Ishikawa (cell line): ENCODE measurements at regions not wholly inside any gene's neighbourhood (a gene's known extent, or its start where the extent isn't known, plus 50 kb on each side); places are given as distances from the start of the nearest gene placed in this dataset.

ENCODE experiments used
- CEBPB ChIP-seq: IDR thresholded peaks from 2 replicates; pipeline ENCODE4 v1.6.1; 2012
- CREB1 ChIP-seq: IDR thresholded peaks from 2 replicates; pipeline ENCODE4 v1.6.1; 2012; ENCODE audit warnings: low read depth
- EGR1 ChIP-seq: IDR thresholded peaks from 2 replicates; pipeline ENCODE4 v1.6.1; 2012
- EP300 ChIP-seq: IDR thresholded peaks from 2 replicates; pipeline ENCODE4 v1.6.1; 2012; ENCODE audit warnings: borderline replicate concordance
- NFIC ChIP-seq: IDR thresholded peaks from 2 replicates; pipeline ENCODE4 v1.6.1; 2012
- RAD21 ChIP-seq: IDR thresholded peaks from 2 replicates; pipeline ENCODE4 v1.6.1; 2012; ENCODE audit warnings: low read depth
- TEAD4 ChIP-seq: IDR thresholded peaks from 2 replicates; pipeline ENCODE4 v1.6.1; 2012
- ZBTB7A ChIP-seq: IDR thresholded peaks from 2 replicates; pipeline ENCODE4 v1.6.1; 2012; ENCODE audit warnings: low read depth
- TF ChIP-seq, protein P1 (sequence below): IDR thresholded peaks from 2 replicates; pipeline ENCODE4 v1.6.1; 2012
- TF ChIP-seq, protein P2 (sequence below): IDR thresholded peaks from 2 replicates; pipeline ENCODE4 v1.6.1; 2012; ENCODE audit warnings: low read depth, mild to moderate bottlenecking

DNA sequence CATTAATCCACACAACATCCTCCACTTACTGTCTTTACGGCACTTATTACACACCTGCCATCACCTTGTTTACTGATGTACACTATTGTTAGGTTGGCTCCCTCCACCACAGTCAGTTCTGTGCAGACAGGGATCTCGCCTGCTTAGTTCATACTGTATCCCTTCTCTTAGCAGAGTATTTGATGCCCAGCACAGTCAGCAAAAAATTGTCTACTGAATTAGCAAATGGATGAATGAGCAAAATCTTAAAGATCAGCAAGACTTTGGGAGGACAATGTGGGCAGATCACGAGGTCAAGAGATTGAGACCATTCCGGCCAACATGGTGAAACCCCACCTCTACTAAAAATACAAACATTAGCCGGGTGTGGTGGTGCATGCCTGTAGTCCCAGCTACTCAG is 109.8 kb upstream of the ATXN1 start:
- TF ChIP-seq, protein P1, sequence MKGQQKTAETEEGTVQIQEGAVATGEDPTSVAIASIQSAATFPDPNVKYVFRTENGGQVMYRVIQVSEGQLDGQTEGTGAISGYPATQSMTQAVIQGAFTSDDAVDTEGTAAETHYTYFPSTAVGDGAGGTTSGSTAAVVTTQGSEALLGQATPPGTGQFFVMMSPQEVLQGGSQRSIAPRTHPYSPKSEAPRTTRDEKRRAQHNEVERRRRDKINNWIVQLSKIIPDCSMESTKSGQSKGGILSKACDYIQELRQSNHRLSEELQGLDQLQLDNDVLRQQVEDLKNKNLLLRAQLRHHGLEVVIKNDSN = no peak
- no peak for TF ChIP-seq TEAD4
- TF ChIP-seq NFIC = no peak
- TF ChIP-seq, protein P2, sequence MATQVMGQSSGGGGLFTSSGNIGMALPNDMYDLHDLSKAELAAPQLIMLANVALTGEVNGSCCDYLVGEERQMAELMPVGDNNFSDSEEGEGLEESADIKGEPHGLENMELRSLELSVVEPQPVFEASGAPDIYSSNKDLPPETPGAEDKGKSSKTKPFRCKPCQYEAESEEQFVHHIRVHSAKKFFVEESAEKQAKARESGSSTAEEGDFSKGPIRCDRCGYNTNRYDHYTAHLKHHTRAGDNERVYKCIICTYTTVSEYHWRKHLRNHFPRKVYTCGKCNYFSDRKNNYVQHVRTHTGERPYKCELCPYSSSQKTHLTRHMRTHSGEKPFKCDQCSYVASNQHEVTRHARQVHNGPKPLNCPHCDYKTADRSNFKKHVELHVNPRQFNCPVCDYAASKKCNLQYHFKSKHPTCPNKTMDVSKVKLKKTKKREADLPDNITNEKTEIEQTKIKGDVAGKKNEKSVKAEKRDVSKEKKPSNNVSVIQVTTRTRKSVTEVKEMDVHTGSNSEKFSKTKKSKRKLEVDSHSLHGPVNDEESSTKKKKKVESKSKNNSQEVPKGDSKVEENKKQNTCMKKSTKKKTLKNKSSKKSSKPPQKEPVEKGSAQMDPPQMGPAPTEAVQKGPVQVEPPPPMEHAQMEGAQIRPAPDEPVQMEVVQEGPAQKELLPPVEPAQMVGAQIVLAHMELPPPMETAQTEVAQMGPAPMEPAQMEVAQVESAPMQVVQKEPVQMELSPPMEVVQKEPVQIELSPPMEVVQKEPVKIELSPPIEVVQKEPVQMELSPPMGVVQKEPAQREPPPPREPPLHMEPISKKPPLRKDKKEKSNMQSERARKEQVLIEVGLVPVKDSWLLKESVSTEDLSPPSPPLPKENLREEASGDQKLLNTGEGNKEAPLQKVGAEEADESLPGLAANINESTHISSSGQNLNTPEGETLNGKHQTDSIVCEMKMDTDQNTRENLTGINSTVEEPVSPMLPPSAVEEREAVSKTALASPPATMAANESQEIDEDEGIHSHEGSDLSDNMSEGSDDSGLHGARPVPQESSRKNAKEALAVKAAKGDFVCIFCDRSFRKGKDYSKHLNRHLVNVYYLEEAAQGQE = no peak
- TF ChIP-seq ZBTB7A = no peak
- TF ChIP-seq RAD21 = no peak
- no peak for TF ChIP-seq CEBPB
- TF ChIP-seq EP300 = no peak
- no peak for TF ChIP-seq CREB1
- TF ChIP-seq EGR1 = no peak
